ENCODE measurements at regions not wholly inside any gene's neighbourhood (a gene's known extent, or its start where the extent isn't known, plus 50 kb on each side); places are given as distances from the start of the nearest gene placed in this dataset.

- ChIA-PET CTCF (ENCODE audit: low intra/inter-chr PET ratio) (no interaction called here), POLR2A (interaction anchor here (0.9 kb wide), 1 partner anchor 54 kb away, joined by 3 read pairs; no protein-coding TSS in a partner anchor)
- in situ Hi-C loops (cut with MboI) (no loop called here), intact Hi-C loops (cut with micrococcal nuclease) (no loop called here)
- no peaks in the 10 kb centered on the region for H3K4me1 ChIP-seq (replicated peaks in 1 of 2; ENCODE audit: control insufficient read depth in 2 of 2, insufficient read depth in 2 of 2, low read length in 2 of 2)
- no peak overlapping the region for H3K27ac ChIP-seq (ENCODE audit: extremely low read depth, low read depth, low read length)
- no peak overlapping the region for H3K9ac ChIP-seq (ENCODE audit: insufficient read depth in 1 of 2, low read depth in 2 of 2, low read length in 2 of 2)
- ATAC-seq (no peak), DNase-seq (ENCODE audit: extremely low read depth in 1 of 4, low spot score in 3 of 4) (no peak), FAIRE-seq (no peak)
- no peaks in the 10 kb centered on the region for H3K79me2 ChIP-seq (ENCODE audit: control insufficient read depth, insufficient read depth, low read length)
- H3K9me1 ChIP-seq (ENCODE audit: control insufficient read depth, insufficient read depth, low read length): no peaks in the 10 kb centered on the region
- no peak overlapping the region for H3K4me3 ChIP-seq
- TF ChIP-seq NONO (IDR thresholded peaks at IDR 0.05; ENCODE audit: low read depth in 2 of 2, low read length in 1 of 2) (no peak), HDAC2 (IDR thresholded peaks at IDR 0.05) (no peak), JUNB (CRISPR knock-in tag; conservative IDR thresholded peaks at IDR 0.05) (no peak), RBM17 (IDR thresholded peaks at IDR 0.05; ENCODE audit: borderline replicate concordance, low read depth, low read length) (no peak), ZNF696 (CRISPR knock-in tag; conservative IDR thresholded peaks at IDR 0.05) (no peak)
- H3K9me3 ChIP-seq (replicated peaks; ENCODE audit: control insufficient read depth, insufficient read depth, low read depth, low read length): no peaks in the 10 kb centered on the region
- no peaks in the 10 kb centered on the region for H3K27me3 ChIP-seq (ENCODE audit: control insufficient read depth in 2 of 2, insufficient read depth in 2 of 2, low read length in 2 of 2)
- no peaks in the 10 kb centered on the region for H3K36me3 ChIP-seq (ENCODE audit: control insufficient read depth, insufficient read depth, low read length)
- no TSS peak for BruUV-seq (replicated peaks)
- WGBS (ENCODE audit: insufficient coverage, low coverage, missing lambda C conversion rate): 0% methylated on average over 2 of the region's 2 CpGs
- no peak overlapping the region for H3K4me2 ChIP-seq (ENCODE audit: insufficient read depth, low read length)
- no peaks in the 10 kb centered on the region for H4K20me1 ChIP-seq (replicated peaks; ENCODE audit: control insufficient read depth, insufficient read depth, low read length)
- no peak overlapping the region for H2AFZ ChIP-seq (ENCODE audit: low read depth, low read length)
These were observed 453.9 kb downstream of the TSN start for GRCh38 chr2:122209377-122209776.

GRCh38 chr2:122210065-122210464 is 454.6 kb downstream of the TSN start:
- Histone ChIP-seq H3K27ac (ENCODE audit: extremely low read depth, low read depth, low read length) (no peak overlapping the region), H3K27me3 (ENCODE audit: control insufficient read depth in 2 of 2, insufficient read depth in 2 of 2, low read length in 2 of 2) (peaks cover 0 to 2% of the 10 kb centered on the region in 2 experiments; a peak in 1 of 5 replicates), H3K4me3 (no peak overlapping the region), H3K9ac (ENCODE audit: insufficient read depth in 1 of 2, low read depth in 2 of 2, low read length in 2 of 2) (no peak overlapping the region), H3K9me1 (ENCODE audit: control insufficient read depth, insufficient read depth, low read length) (no peaks in the 10 kb centered on the region), H3K36me3 (ENCODE audit: control insufficient read depth, insufficient read depth, low read length) (no peaks in the 10 kb centered on the region), H3K9me3 (replicated peaks; ENCODE audit: control insufficient read depth, insufficient read depth, low read depth, low read length) (no peaks in the 10 kb centered on the region), H3K4me2 (ENCODE audit: insufficient read depth, low read length) (no peak overlapping the region), H3K79me2 (ENCODE audit: control insufficient read depth, insufficient read depth, low read length) (no peaks in the 10 kb centered on the region), H4K20me1 (replicated peaks; ENCODE audit: control insufficient read depth, insufficient read depth, low read length) (no peaks in the 10 kb centered on the region), H2AFZ (ENCODE audit: low read depth, low read length) (no peak overlapping the region), H3K4me1 (replicated peaks in 1 of 2; ENCODE audit: control insufficient read depth in 2 of 2, insufficient read depth in 2 of 2, low read length in 2 of 2) (no peaks in the 10 kb centered on the region)
- no peak for DNase-seq (ENCODE audit: extremely low read depth in 1 of 4, low spot score in 3 of 4)
- intact Hi-C loops (cut with micrococcal nuclease) (no loop called here), in situ Hi-C loops (cut with MboI) (no loop called here)
- no peak for FAIRE-seq
- 0% methylated on average over 4 of the region's 4 CpGs for WGBS (ENCODE audit: insufficient coverage, low coverage, missing lambda C conversion rate)
- no peak for ATAC-seq
- POLR2A ChIA-PET: interaction anchor here (0.7 to 0.9 kb wide), 2 partner anchors 22 to 55 kb away, joined by 3 read pairs; no protein-coding TSS in a partner anchor
- CTCF ChIA-PET (ENCODE audit: low intra/inter-chr PET ratio): no interaction called here
- TF ChIP-seq ZNF354B (CRISPR knock-in tag; IDR thresholded peaks at IDR 0.05): no peak
- TF ChIP-seq ZSCAN32 (CRISPR knock-in tag; IDR thresholded peaks at IDR 0.05): no peak
- BruUV-seq (replicated peaks): no TSS peak
